Psoas muscle (tissue), 7 donors: ENCODE measurements at regions not wholly inside any gene's neighbourhood (a gene's known extent, or its start where the extent isn't known, plus 50 kb on each side); places are given as distances from the start of the nearest gene placed in this dataset.

ENCODE experiments used
- ATAC-seq, 4 donors: fragments of 200-7000 bp; cut with Tn5 transposase; one replicate each; pipeline ENCODE4 v1.9.1; 2020; ENCODE audit warnings: moderate library complexity in 3 of 4, mild to moderate bottlenecking in 2 of 4
- DNase-seq, 2 donors: peaks; one replicate each; pipeline ENCODE4 v3.0.0-alpha.2; 2020
- H3K27ac ChIP-seq: fragments of 200-600 bp; one replicate; pipeline ENCODE4 v1.8.0; 2022
- H3K27me3 ChIP-seq, 3 donors: fragments of 200-600 bp in 1 of 3; one replicate each; pipeline versions ENCODE4 v1.6.1 to v1.8.0; 2013 to 2022; ENCODE audit warnings: low read length in 2 of 3, mild to moderate bottlenecking in 2 of 3, moderate library complexity in 1 of 3; ENCODE audit not compliant: insufficient read depth in 3 of 3
- H3K36me3 ChIP-seq, 2 donors: fragments of 200-600 bp in 1 of 2; one replicate each; pipeline versions ENCODE4 v1.6.1 to v1.8.0; 2013 to 2022; ENCODE audit warnings: low read depth in 1 of 2, mild to moderate bottlenecking in 1 of 2, moderate library complexity in 1 of 2; ENCODE audit not compliant: insufficient read depth in 1 of 2
- H3K4me1 ChIP-seq: fragments of 200-600 bp; one replicate; pipeline ENCODE4 v1.8.0; 2022
- H3K4me3 ChIP-seq: fragments of 200-600 bp; one replicate; pipeline ENCODE4 v1.8.0; 2022; ENCODE audit warnings: mild to moderate bottlenecking
- H3K9me3 ChIP-seq: fragments of 200-600 bp; one replicate; pipeline ENCODE4 v1.8.0; 2022
- WGBS, 3 donors: extraction: QIAGEN DNeasy Blood & Tissue Kit; methylation state at CpG; one replicate each; pipeline versions ENCODE4 v1.1.6 to v1.1.7; 2013; 5-methylcytosine and 5-hydroxymethylcytosine counted together
- intact Hi-C, 2 donors: fragments of 100-400 bp; cut with DNase I; formaldehyde crosslinking; loops; one replicate each; pipeline versions ENCODE4 v1.11.0 to v1.14.2; 2022
- TF ChIP-seq, protein P1 (sequence below): fragments of 200-600 bp; IDR thresholded peaks from one replicate; pipeline ENCODE4 v1.8.0; 2022; ENCODE audit warnings: antibody characterized with exemption
- donor health status: healthy with polysubstance abuse.
- donor health status: DM: no; HTN: no; CAD: no; lungs with moderate emphysema.
- donor health status: Bipolar disorder and iron deficiency.
- donor health status: healthy.
- donor health status: DM: yes; HTN: yes; CAD: no.
- donor health status: DM: no; HTN: no; CAD: no.
- donor health status: DM: yes; HTN: yes; CAD: no.

DNA sequence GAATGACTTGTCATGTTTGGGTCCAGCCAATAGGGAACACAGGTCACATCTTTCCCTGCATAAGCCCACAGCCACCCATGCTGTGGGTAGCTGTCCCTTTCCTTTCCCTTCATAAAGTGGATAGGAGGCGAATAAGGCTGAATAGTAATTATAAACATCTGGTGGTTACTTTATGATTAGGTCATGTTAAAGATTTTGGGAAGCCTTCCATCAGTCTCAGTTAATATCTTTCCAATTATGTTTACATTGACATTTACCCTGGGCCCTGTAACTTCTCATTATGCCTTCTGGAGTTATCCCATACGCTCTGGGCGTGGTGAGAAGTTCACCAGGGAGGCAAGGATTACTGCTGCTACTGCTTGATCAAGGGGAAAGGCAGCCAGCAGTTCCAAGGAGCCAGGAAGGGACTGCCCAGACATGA lies 197.2 kb downstream of the HLX start:
- TF ChIP-seq, protein P1, sequence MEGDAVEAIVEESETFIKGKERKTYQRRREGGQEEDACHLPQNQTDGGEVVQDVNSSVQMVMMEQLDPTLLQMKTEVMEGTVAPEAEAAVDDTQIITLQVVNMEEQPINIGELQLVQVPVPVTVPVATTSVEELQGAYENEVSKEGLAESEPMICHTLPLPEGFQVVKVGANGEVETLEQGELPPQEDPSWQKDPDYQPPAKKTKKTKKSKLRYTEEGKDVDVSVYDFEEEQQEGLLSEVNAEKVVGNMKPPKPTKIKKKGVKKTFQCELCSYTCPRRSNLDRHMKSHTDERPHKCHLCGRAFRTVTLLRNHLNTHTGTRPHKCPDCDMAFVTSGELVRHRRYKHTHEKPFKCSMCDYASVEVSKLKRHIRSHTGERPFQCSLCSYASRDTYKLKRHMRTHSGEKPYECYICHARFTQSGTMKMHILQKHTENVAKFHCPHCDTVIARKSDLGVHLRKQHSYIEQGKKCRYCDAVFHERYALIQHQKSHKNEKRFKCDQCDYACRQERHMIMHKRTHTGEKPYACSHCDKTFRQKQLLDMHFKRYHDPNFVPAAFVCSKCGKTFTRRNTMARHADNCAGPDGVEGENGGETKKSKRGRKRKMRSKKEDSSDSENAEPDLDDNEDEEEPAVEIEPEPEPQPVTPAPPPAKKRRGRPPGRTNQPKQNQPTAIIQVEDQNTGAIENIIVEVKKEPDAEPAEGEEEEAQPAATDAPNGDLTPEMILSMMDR, result no peak
- no peaks in the 10 kb centered on the region for H3K9me3 ChIP-seq
- H3K27me3 ChIP-seq, result no peaks in the 10 kb centered on the region
- H3K4me1 ChIP-seq, result no peaks in the 10 kb centered on the region
- no peak overlapping the region for H3K4me3 ChIP-seq
- intact Hi-C loops, result no loop called here
- no peak overlapping the region for H3K27ac ChIP-seq
- no peak for DNase-seq
- H3K36me3 ChIP-seq, result no peaks in the 10 kb centered on the region
- ATAC-seq, result no peak
- 81 to 92% (median 82%) methylated on average over 3 of the region's 3 CpGs for WGBS, 3 donors

DNA sequence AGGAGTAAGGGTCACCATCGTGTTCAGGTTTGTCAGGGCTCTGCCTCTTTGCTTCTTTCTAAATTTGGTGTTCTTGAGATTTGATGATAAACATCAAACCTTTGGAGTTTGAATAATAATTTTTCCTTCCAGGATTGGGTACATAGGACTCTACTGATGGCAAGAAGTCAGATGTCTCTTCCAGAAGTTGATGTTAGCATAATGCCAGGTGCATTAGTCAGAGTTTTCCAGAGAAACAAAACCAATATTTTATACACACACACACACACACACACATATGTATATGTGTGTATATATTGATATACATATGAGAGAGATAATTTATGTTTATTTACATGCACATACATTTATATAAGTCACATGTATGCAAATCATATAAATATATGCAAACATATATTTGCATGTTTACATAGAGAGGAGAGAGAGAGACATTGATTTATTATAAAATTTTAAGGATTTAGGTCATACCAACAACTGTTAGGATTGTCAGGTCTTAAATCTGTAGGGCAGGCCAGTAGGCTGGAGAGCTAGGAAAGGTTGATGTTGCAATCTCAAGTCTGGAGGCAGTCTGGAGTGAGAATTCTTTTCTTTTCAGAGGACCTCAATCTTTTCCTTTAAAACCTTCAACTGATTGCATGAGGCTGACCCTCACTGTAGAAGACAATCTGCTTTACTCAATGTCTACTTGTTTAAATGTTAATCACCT lies 199.2 kb downstream of the HLX start:
- no peaks in the 10 kb centered on the region for H3K4me1 ChIP-seq
- DNase-seq (no peak), ATAC-seq (no peak)
- H3K27ac ChIP-seq, result no peak overlapping the region
- 76 to 87% (median 81%) methylated on average over 1 of the region's 1 CpG for WGBS, 3 donors
- intact Hi-C loops, result no loop called here
- no peaks in the 10 kb centered on the region for H3K9me3 ChIP-seq
- TF ChIP-seq, protein P1, result no peak
- no peaks in the 10 kb centered on the region for H3K36me3 ChIP-seq
- H3K27me3 ChIP-seq, result no peaks in the 10 kb centered on the region
- H3K4me3 ChIP-seq, result no peak overlapping the region

DNA sequence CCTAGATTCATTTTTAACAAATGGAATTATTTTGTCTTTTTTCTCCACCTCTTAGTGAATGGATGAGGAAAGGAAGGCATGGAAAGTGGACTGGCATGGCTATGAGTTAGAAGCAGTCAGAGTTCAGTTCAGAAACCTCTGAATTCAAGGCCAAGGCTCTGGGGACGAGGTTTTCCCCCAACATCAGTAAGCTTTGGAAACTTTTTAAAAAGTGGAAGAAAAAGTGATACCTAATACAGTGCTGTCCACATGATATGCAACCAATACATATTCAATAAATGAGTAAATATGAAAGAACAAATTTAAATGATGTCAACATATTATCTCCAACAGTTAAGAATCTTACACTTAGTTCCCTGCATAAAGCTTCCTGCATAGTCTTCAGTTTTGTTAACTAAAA lies 204.7 kb downstream of the HLX start:
- DNase-seq (no peak), ATAC-seq (no peak)
- Histone ChIP-seq H3K4me1 (no peaks in the 10 kb centered on the region), H3K27ac (no peak overlapping the region), H3K4me3 (no peak overlapping the region), H3K27me3 (no peaks in the 10 kb centered on the region), H3K9me3 (no peaks in the 10 kb centered on the region), H3K36me3 (no peaks in the 10 kb centered on the region)
- WGBS, 3 donors, result 90 to 95% (median 95%) methylated on average over 1 of the region's 1 CpG
- intact Hi-C loops, result no loop called here
- TF ChIP-seq, protein P1, result no peak

DNA sequence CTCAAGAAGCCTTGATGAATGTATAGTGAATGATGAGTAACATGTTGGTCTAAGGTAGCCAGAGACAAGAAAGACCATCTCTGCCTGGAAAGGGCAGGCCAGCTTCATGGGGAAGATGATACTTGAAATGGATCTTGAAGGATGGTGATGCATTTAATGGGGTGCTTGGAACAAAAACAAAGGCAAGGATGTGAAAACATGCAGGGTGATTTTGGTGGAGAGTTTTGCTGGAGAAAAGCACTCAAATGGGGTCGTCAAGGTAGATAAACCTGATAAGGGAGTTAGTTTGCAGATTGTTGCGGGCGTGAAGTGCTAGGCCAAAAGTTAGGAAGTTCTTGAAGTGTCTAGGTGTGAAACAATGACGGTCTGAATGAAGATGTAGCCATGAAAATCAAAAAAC lies 205.4 kb downstream of the HLX start:
- WGBS, 3 donors, result 85 to 91% (median 89%) methylated on average over 4 of the region's 4 CpGs
- Histone ChIP-seq H3K4me1 (no peaks in the 10 kb centered on the region), H3K4me3 (no peak overlapping the region), H3K27me3 (no peaks in the 10 kb centered on the region), H3K27ac (no peak overlapping the region), H3K9me3 (no peaks in the 10 kb centered on the region), H3K36me3 (no peaks in the 10 kb centered on the region)
- ATAC-seq (no peak), DNase-seq (no peak)
- TF ChIP-seq, protein P1, result no peak
- intact Hi-C loops, result no loop called here
